ENCODE measurements at regions not wholly inside any gene's neighbourhood (a gene's known extent, or its start where the extent isn't known, plus 50 kb on each side); places are given as distances from the start of the nearest gene placed in this dataset.

- H3K9ac ChIP-seq (ENCODE audit: low read depth in 1 of 2, low read length in 2 of 2), result no peak overlapping the region
- H3K27ac ChIP-seq (ENCODE audit: low read depth in 1 of 2, low read length in 2 of 2), result no peak overlapping the region
- no peak for DNase-seq (ENCODE audit: low spot score)
- peaks cover 0 to 4% (median 0%) of the 10 kb centered on the region in 4 donors for H3K9me3 ChIP-seq (ENCODE audit: control insufficient read depth in 4 of 4, low read length in 3 of 4)
- no peaks in the 10 kb centered on the region for H3K27me3 ChIP-seq (ENCODE audit: control insufficient read depth in 4 of 4, insufficient read depth in 4 of 4, low read length in 3 of 4)
- no peak overlapping the region for H3K4me3 ChIP-seq (ENCODE audit: low read depth in 1 of 3, low read length in 3 of 3)
- H3K4me1 ChIP-seq (ENCODE audit: control insufficient read depth in 4 of 4, insufficient read depth in 4 of 4, low read length in 3 of 4), result no peaks in the 10 kb centered on the region
- no peak for TF ChIP-seq ATF3 (IDR thresholded peaks at IDR 0.05)
- no peak for TF ChIP-seq FOXA2 (IDR thresholded peaks at IDR 0.05)
- no peak for TF ChIP-seq NR2F2 (IDR thresholded peaks at IDR 0.05)
- TF ChIP-seq HNF4G (IDR thresholded peaks at IDR 0.05), result no peak
- no peak for TF ChIP-seq ZBTB33 (IDR thresholded peaks at IDR 0.05)
- TF ChIP-seq YY1 (IDR thresholded peaks at IDR 0.05), result no peak
- no peak for TF ChIP-seq JUND (IDR thresholded peaks at IDR 0.05)
- no peak for TF ChIP-seq EGR1 (IDR thresholded peaks at IDR 0.05; ENCODE audit: low read depth in 2 of 2)
- TF ChIP-seq HNF4A (conservative IDR thresholded peaks at IDR 0.05), result no peak
- no peak for TF ChIP-seq RAD21 (IDR thresholded peaks at IDR 0.05)
- TF ChIP-seq REST (IDR thresholded peaks at IDR 0.05), result no peak
- no peak for TF ChIP-seq RXRA (IDR thresholded peaks at IDR 0.05)
- TF ChIP-seq SP1 (IDR thresholded peaks at IDR 0.05), result no peak
- no peak for TF ChIP-seq TAF1 (conservative IDR thresholded peaks at IDR 0.05)
- no peak for TF ChIP-seq FOXA1 (IDR thresholded peaks at IDR 0.05)
- TF ChIP-seq GABPA (IDR thresholded peaks at IDR 0.05 in 1 of 2, conservative IDR thresholded peaks at IDR 0.05 in 1 of 2), result no peak
- TF ChIP-seq MAX (IDR thresholded peaks at IDR 0.05), result no peak
- TF ChIP-seq CTCF (IDR thresholded peaks at IDR 0.05; ENCODE audit: low read depth, low read length, missing input control), result no peak
- H3K36me3 ChIP-seq (ENCODE audit: control insufficient read depth in 4 of 4, insufficient read depth in 3 of 4, low read depth in 1 of 4, low read length in 3 of 4), result no peaks in the 10 kb centered on the region
- 65% methylated on average over 2 of the region's 2 CpGs for WGBS
These were observed 144.9 kb downstream of the SCG2 start for GRCh38 chr2:223457301-223457700.

Measured in liver (tissue), 8 donors.